ENCODE measurements at regions not wholly inside any gene's neighbourhood (a gene's known extent, or its start where the extent isn't known, plus 50 kb on each side); places are given as distances from the start of the nearest gene placed in this dataset.
"Not testable (repeated sequence)": the region's sequence is repeated elsewhere in the genome, so short reads cannot be mapped to it uniquely, and the experiment has no call there.

GRCh38 chr2:111373989-111374388 lies 253.3 kb downstream of the BCL2L11 start:
- H3K4me1 ChIP-seq; H3K36me3 ChIP-seq; H3K4me3 ChIP-seq; H3K27me3 ChIP-seq; DNase-seq; H3K27ac ChIP-seq; H3K9me3 ChIP-seq; intact Hi-C loops (cut with DNase I): not testable (repeated sequence)
- 91% methylated on average over 5 of the region's 5 CpGs for WGBS, 2 donors

GRCh38 chr2:111374734-111375133 lies 254.0 kb downstream of the BCL2L11 start:
- WGBS, 2 donors: 97 to 99% methylated on average over 2 of the region's 3 CpGs
- DNase-seq; H3K27ac ChIP-seq; H3K27me3 ChIP-seq; H3K36me3 ChIP-seq; H3K4me3 ChIP-seq; H3K4me1 ChIP-seq; H3K9me3 ChIP-seq; intact Hi-C loops (cut with DNase I): not testable (repeated sequence)

DNA sequence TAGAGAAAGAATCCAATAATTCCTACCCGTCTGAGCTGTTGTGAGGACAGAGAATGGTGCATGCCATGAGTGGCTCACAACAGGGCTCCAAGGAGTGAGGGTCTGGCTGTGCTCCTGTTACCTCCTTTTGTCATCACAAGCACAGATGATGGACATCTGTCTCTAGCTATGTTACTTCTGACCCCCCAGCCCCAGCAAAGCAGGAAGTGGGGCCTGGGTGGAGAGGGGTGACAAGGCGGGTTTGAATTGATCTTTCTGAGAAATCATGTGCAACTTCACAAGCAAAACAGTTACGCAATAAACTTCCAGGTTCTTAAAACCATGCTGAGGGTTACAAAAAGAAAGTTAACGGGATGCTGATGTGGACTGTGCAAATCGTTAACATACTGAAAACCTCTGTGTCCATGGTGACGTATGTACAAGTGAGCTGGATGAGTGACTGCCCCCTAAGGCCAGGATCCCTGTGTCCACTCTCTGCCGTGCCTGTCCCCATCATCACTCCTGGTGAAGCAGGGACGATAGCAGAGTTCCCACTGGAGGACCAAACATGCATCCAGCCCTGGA lies 254.7 kb downstream of the BCL2L11 start:
- H3K27me3 ChIP-seq; intact Hi-C loops (cut with DNase I); H3K27ac ChIP-seq; H3K4me1 ChIP-seq; H3K9me3 ChIP-seq; H3K36me3 ChIP-seq; DNase-seq; H3K4me3 ChIP-seq: not testable (repeated sequence)
- 91 to 95% methylated on average over 7 to 8 of the region's 8 CpGs for WGBS, 2 donors

DNA sequence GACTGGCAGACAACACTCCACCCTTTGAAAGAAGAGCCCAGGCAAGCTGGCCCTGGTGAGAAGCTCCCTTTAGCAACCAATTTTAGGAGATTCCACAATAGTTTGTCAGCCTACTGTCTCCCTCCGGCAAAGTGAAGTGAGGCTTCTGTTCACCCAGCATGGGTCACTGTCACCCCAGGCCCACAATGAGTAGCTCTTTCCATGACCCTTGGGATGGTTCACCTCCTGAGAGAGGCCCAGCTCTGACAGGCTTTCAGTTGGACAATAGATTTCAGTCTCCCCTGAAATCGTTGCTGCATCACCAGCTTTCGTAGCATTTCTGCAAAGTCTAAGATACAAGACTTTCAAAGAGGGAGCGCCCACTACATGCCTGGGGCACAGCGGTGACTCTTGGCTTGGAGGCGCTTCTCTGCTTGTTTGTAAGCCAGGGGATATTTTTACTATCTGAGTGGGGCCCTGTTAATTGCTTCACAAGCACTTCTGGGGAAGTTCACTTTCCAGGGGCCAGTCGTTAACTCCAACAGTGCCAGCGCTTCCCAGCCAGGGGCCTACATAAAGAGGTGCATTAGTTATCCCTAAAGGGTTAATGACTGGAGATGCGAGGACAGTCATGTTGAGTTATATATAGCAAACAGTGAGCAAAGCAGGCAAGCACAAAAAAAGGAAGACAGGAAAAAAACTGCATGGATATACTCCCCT lies 255.7 kb downstream of the BCL2L11 start:
- H3K27me3 ChIP-seq; intact Hi-C loops (cut with DNase I); DNase-seq: not testable (repeated sequence)

DNA sequence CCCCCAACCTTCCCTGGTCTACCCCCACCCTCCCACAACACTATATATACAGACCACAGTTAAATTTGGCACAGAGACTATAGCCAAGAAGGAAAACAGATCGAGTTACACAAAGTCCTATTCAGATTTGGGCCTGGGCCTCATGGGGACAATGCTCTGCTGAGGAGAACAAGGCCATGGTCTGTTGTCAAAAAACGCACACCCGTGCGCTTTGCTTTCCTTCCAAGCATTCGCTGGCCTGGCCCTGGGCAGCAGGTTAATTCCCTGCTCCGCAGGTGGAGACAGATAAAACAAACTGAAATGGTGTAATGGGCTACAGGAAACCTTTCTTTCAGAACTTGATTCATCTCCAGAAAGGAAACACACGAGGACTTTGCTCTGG lies 256.2 kb downstream of the BCL2L11 start:
- H3K4me1 ChIP-seq; H3K36me3 ChIP-seq; DNase-seq; H3K4me3 ChIP-seq; H3K27ac ChIP-seq; H3K27me3 ChIP-seq; intact Hi-C loops (cut with DNase I); H3K9me3 ChIP-seq: not testable (repeated sequence)
- 17 to 59% methylated on average over 5 of the region's 7 CpGs for WGBS, 2 donors

More for the DNA sequence above, 255.7 kb downstream of the BCL2L11 start:
- H3K9me3 ChIP-seq, H3K4me3 ChIP-seq, H3K36me3 ChIP-seq, H3K4me1 ChIP-seq, H3K27ac ChIP-seq: not testable (repeated sequence)
- 69 to 82% methylated on average over 3 of the region's 9 CpGs for WGBS, 2 donors

DNA sequence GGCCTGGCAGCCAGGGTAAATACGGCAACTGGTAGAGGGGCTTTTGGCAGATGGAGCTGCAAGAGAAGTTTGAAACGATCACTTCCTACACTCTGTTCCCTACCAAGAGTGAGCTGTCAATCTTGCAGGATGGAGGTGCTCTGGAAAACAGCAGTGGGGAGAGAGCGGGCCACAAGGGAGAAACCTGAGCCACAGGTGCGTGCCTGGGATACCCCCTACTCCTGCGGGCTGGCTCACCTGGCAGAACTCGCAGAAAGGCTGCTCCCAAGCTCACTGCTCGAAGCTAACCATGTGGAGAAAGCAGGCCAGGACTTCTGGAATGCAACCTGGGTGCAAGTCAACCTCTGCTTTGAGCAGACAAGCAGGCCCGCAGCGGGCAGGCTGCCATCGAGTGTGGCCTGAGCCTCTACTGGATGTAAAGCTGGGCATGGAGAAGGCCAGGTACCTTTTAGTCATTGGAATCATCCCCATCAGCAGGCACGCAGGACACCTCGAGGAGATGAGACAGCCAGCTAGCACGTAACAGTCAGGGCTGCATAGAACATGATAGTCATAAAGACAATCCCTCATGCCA lies 256.8 kb downstream of the BCL2L11 start:
- H3K4me3 ChIP-seq; H3K27ac ChIP-seq; H3K36me3 ChIP-seq; H3K27me3 ChIP-seq; H3K4me1 ChIP-seq; intact Hi-C loops (cut with DNase I); H3K9me3 ChIP-seq; DNase-seq: not testable (repeated sequence)
- 82 to 96% methylated on average over 5 to 6 of the region's 13 CpGs for WGBS, 2 donors

- H3K27ac ChIP-seq; H3K9me3 ChIP-seq; H3K4me1 ChIP-seq; H3K36me3 ChIP-seq; H3K27me3 ChIP-seq; intact Hi-C loops (cut with DNase I); DNase-seq; H3K4me3 ChIP-seq: not testable (repeated sequence)
- WGBS, 2 donors: no CpG with 5 or more reads among the region's 3 CpGs
Observed at GRCh38 chr2:111378348-111378747, 257.6 kb downstream of the BCL2L11 start.

DNA sequence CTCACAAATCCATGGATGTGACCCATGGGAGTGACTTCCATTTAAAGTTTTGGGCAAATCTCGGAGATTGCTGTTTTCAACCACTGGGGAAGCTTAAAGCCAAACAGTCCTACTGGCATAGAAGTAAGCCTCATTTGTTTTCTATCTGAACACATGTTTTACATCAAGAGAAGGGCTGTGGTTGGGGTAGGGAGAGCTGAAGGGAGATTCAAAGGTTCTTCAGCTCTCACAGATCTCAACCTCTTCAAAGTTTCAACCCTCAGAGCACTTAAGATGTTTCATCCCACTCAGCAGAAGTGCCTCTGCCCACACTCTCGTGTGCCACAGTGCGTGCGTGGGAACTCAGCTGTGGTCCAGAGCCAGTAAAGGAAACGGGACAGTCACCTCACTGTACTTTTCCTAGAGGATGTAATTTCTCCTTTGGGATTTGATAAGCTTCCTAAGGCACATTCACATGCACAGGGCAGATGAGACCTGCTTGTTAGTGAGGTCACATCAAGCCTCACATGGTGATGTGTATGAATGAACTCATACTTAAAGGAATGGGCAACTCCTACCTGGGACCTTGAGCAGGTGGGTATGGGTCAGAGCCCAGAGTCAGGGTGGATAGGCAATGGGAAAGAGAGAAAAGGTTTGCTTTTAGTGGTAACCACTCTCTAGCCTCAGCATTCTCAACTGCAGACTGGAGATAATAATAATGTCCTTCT lies 260.2 kb downstream of the BCL2L11 start:
- H3K27me3 ChIP-seq; H3K27ac ChIP-seq; DNase-seq; intact Hi-C loops (cut with DNase I); H3K4me3 ChIP-seq; H3K4me1 ChIP-seq; H3K9me3 ChIP-seq; H3K36me3 ChIP-seq: not testable (repeated sequence)
- 67 to 83% methylated on average over 4 of the region's 5 CpGs for WGBS, 2 donors

- H3K27ac ChIP-seq; H3K36me3 ChIP-seq; H3K4me1 ChIP-seq; H3K9me3 ChIP-seq; intact Hi-C loops (cut with DNase I); DNase-seq; H3K4me3 ChIP-seq; H3K27me3 ChIP-seq: not testable (repeated sequence)
- 93 to 94% methylated on average over 9 of the region's 11 CpGs for WGBS, 2 donors
Observed at GRCh38 chr2:111381530-111382306, 261.0 kb downstream of the BCL2L11 start.

DNA sequence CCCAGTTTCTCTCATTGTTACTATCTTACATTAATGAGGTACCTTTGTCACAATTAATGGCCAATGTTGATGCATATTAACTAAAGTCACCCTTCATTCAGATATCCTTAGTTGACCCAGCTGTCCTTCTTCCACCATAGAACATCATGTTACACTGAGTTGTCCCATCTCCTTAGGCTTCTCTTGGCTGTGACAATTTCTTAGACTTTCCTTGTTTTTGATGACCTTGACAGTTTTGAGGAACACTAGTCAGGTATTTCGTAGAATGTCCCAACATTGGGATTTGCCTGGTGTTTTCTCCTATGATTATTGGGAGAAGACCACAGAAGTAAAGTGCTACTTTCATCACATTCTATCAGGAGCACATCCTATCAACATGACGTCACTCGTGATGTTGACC lies 261.8 kb downstream of the BCL2L11 start:
- DNase-seq; H3K27ac ChIP-seq; intact Hi-C loops (cut with DNase I); H3K36me3 ChIP-seq; H3K4me3 ChIP-seq; H3K4me1 ChIP-seq; H3K9me3 ChIP-seq; H3K27me3 ChIP-seq: not testable (repeated sequence)
- 90 to 100% methylated on average over 2 of the region's 3 CpGs for WGBS, 2 donors

DNA sequence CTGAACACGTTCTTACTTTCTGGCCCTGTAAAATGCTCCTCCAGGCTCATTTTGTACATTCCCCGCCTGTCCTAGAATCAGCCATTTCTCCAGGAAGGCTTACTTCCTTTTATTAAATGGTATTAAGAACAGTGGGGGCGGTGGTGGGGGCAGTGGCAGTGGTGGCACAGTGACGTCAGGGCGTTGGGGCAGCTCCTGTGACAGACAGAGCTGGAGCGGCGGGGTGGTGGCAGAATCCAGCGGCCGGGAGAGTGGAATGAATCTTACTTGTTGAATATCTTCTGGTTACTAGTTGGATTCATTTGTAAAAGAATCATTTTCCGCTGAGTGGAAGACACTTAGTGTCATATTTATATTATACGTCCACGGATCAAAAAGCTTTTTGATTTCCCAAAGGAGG lies 262.6 kb downstream of the BCL2L11 start:
- 86 to 93% methylated on average over 10 of the region's 12 CpGs for WGBS, 2 donors

GRCh38 chr2:111385226-111385957 lies 264.7 kb downstream of the BCL2L11 start:
- H3K27me3 ChIP-seq; H3K27ac ChIP-seq; H3K4me3 ChIP-seq; H3K9me3 ChIP-seq; DNase-seq; H3K36me3 ChIP-seq; intact Hi-C loops (cut with DNase I); H3K4me1 ChIP-seq: not testable (repeated sequence)
- WGBS, 2 donors: 92 to 94% methylated on average over 6 of the region's 8 CpGs

More for the DNA sequence above, 262.6 kb downstream of the BCL2L11 start:
- H3K27ac ChIP-seq; H3K4me1 ChIP-seq; intact Hi-C loops (cut with DNase I); H3K36me3 ChIP-seq; H3K27me3 ChIP-seq; DNase-seq; H3K4me3 ChIP-seq; H3K9me3 ChIP-seq: not testable (repeated sequence)

Data from sigmoid colon (tissue), 6 donors.